Erythroblast (primary cell): ENCODE measurements at regions not wholly inside any gene's neighbourhood (a gene's known extent, or its start where the extent isn't known, plus 50 kb on each side); places are given as distances from the start of the nearest gene placed in this dataset.

Experiments used
- GATA1 ChIP-seq: IDR thresholded peaks from 2 replicates; pipeline ENCODE4 v1.6.1; 2011; ENCODE audit warnings: low read depth, mild to moderate bottlenecking, control low read depth, low read length, moderate library complexity
- POLR2A ChIP-seq: IDR thresholded peaks from 2 replicates; pipeline ENCODE4 v1.6.1; 2011; ENCODE audit warnings: mild to moderate bottlenecking, low read length

DNA sequence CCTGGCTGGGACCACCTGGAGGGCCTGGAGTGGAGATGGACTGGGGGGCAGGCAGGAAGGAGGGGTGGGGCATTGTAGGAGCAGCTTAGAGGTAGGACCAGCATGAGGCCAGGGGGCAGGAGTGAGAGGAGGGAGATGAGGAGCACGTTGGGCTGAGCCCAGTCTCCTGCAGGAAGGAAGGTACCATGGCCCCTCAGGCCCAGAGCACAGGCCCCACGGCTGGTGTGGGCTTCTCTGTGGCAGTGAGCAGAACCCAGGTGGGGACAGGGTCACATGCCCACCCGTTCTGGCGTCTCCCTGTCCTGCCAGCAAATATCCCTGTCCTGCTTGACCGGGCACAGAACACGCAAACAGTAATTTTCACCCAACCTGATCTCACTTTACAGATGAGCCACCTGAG is 141.8 kb downstream of the ENGASE start:
- TF ChIP-seq POLR2A (no peak), GATA1 (no peak)
